Hepatocyte (in vitro differentiated cells): ENCODE measurements at regions not wholly inside any gene's neighbourhood (a gene's known extent, or its start where the extent isn't known, plus 50 kb on each side); places are given as distances from the start of the nearest gene placed in this dataset.
"Not testable (repeated sequence)": the region's sequence is repeated elsewhere in the genome, so short reads cannot be mapped to it uniquely, and the experiment has no call there.

Experiments used
- DNase-seq: peaks from one replicate; pipeline ENCODE4 v3.0.0-alpha.2; 2016; ENCODE audit warnings: low spot score
- H2AFZ ChIP-seq: fragments of 200-600 bp; sonication (generic); 2 replicates; pipeline ENCODE4 v1.6.0; 2016; ENCODE audit warnings: antibody characterized with exemption, mild to moderate bottlenecking
- H3K27ac ChIP-seq: fragments of 200-600 bp; sonication (generic); 2 replicates; pipeline ENCODE4 v1.5.1; 2016; ENCODE audit warnings: mild to moderate bottlenecking
- H3K27me3 ChIP-seq: fragments of 200-600 bp; sonication (generic); 2 replicates; pipeline ENCODE4 v1.6.1; 2016
- H3K36me3 ChIP-seq: fragments of 200-600 bp; sonication (generic); replicated peaks from 2 replicates; pipeline ENCODE4 v1.5.1; 2016; ENCODE audit warnings: low read depth; ENCODE audit not compliant: insufficient read depth
- H3K4me1 ChIP-seq: fragments of 200-600 bp; sonication (generic); 2 replicates; pipeline ENCODE4 v1.5.1; 2016; ENCODE audit warnings: mild to moderate bottlenecking, moderate library complexity; ENCODE audit not compliant: insufficient read depth
- H3K4me2 ChIP-seq: fragments of 200-600 bp; sonication (generic); 2 replicates; pipeline ENCODE4 v1.6.0; 2016
- H3K4me3 ChIP-seq: fragments of 200-600 bp; sonication (generic); 2 replicates; pipeline ENCODE4 v1.5.1; 2016; ENCODE audit warnings: mild to moderate bottlenecking
- H3K79me2 ChIP-seq: fragments of 200-600 bp; sonication (generic); 2 replicates; pipeline ENCODE4 v1.6.0; 2017; ENCODE audit warnings: mild to moderate bottlenecking
- H3K9me2 ChIP-seq: fragments of 200-600 bp; sonication (generic); replicated peaks from 2 replicates; pipeline ENCODE4 v1.6.0; 2017; ENCODE audit warnings: mild to moderate bottlenecking; ENCODE audit not compliant: insufficient read depth
- H3K9me3 ChIP-seq: fragments of 200-600 bp; sonication (generic); 2 replicates; pipeline ENCODE4 v1.5.1; 2016; ENCODE audit warnings: low read depth, mild to moderate bottlenecking
- H4K20me1 ChIP-seq: fragments of 200-600 bp; sonication (generic); 2 replicates; pipeline ENCODE4 v1.6.0; 2016; ENCODE audit warnings: mild to moderate bottlenecking; ENCODE audit not compliant: insufficient read depth, poor library complexity, severe bottlenecking
- EZH2 ChIP-seq: fragments of 200-600 bp; sonication (generic); IDR thresholded peaks from 2 replicates; pipeline ENCODE4 v1.6.1; 2016; ENCODE audit warnings: antibody characterized with exemption, mild to moderate bottlenecking, borderline replicate concordance
- EZH2phosphoT487 ChIP-seq: fragments of 200-600 bp; sonication (generic); IDR thresholded peaks from one replicate; pipeline ENCODE4 v1.6.1; 2018; ENCODE audit warnings: antibody characterized with exemption, mild to moderate bottlenecking, low read depth, moderate library complexity; ENCODE audit not compliant: unreplicated experiment, severe bottlenecking
- WGBS: methylation state at CpG from one replicate; pipeline ENCODE4 v1.1.6; 2016; ENCODE audit warnings: low lambda C conversion rate; ENCODE audit errors: missing lambda C conversion rate; 5-methylcytosine and 5-hydroxymethylcytosine counted together
- TF ChIP-seq, protein P1 (sequence below): fragments of 200-600 bp; sonication (generic); IDR thresholded peaks from 2 replicates; pipeline ENCODE4 v1.5.1; 2016; ENCODE audit warnings: antibody characterized with exemption, mild to moderate bottlenecking; ENCODE audit not compliant: poor library complexity

DNA sequence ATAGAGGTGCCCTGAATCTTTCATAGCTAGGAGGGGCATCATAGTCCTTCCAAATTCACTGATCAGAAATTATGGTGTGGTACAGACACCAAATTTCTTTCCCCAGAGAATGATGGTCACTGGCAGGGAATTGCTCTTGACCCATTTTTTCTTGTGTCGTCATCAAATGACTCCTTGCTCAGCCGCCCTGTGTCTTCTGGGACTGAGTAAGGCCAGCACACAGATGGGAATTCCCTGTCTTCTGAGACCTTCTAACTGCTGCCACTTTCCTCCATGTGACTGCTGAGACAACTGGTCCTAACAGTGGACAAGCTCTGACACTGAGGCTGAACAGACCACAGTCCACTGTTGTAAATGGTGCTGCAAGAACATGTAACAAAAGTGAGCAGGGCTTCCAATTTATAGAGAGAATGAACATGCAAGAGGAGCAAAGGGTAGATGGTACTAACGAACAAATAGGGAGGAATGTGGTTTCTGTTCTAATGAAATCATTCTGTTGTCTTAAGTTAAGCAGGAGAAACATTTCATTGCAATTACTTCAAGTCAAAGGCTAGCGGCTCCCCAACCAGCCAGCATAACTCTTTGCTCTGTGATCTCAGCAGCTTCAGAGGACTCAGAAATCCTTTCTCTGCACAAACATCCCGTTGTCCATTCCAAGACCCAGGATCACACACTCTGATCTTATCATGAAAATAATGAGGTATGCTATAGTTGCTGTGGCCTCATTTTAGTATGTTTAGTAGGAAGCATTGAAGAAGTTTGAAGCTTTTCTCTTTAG is 235.9 kb upstream of the PRSS1 start:
- Histone ChIP-seq H3K9me2 (no peaks in the 10 kb centered on the region), H3K9me3 (no peaks in the 10 kb centered on the region), H3K36me3 (no peaks in the 10 kb centered on the region), H3K4me1 (peaks cover 3% of the 10 kb centered on the region), H3K4me3 (no peak overlapping the region), H3K27me3 (no peaks in the 10 kb centered on the region), H3K27ac (no peak overlapping the region), H3K4me2 (no peak overlapping the region), H4K20me1 (no peaks in the 10 kb centered on the region), H2AFZ (no peak overlapping the region), H3K79me2 (no peaks in the 10 kb centered on the region)
- no peak for DNase-seq
- no peak for TF ChIP-seq EZH2
- TF ChIP-seq, protein P1, sequence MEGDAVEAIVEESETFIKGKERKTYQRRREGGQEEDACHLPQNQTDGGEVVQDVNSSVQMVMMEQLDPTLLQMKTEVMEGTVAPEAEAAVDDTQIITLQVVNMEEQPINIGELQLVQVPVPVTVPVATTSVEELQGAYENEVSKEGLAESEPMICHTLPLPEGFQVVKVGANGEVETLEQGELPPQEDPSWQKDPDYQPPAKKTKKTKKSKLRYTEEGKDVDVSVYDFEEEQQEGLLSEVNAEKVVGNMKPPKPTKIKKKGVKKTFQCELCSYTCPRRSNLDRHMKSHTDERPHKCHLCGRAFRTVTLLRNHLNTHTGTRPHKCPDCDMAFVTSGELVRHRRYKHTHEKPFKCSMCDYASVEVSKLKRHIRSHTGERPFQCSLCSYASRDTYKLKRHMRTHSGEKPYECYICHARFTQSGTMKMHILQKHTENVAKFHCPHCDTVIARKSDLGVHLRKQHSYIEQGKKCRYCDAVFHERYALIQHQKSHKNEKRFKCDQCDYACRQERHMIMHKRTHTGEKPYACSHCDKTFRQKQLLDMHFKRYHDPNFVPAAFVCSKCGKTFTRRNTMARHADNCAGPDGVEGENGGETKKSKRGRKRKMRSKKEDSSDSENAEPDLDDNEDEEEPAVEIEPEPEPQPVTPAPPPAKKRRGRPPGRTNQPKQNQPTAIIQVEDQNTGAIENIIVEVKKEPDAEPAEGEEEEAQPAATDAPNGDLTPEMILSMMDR, result no peak
- 66% methylated on average over 5 of the region's 5 CpGs for WGBS

DNA sequence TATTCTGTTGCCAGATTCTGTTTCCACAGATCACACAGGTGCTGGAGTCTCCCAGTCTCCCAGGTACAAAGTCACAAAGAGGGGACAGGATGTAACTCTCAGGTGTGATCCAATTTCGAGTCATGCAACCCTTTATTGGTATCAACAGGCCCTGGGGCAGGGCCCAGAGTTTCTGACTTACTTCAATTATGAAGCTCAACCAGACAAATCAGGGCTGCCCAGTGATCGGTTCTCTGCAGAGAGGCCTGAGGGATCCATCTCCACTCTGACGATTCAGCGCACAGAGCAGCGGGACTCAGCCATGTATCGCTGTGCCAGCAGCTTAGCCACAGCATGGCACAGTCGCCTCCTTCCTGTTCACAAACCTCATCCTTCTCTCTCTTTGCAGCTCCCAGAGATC is 237.5 kb upstream of the PRSS1 start:
- H3K27me3 ChIP-seq, result no peaks in the 10 kb centered on the region
- no peak overlapping the region for H3K4me3 ChIP-seq
- H3K36me3 ChIP-seq, result no peaks in the 10 kb centered on the region
- no peaks in the 10 kb centered on the region for H4K20me1 ChIP-seq
- no peak overlapping the region for H3K4me2 ChIP-seq
- peaks cover 3% of the 10 kb centered on the region for H3K4me1 ChIP-seq
- DNase-seq, result no peak
- H2AFZ ChIP-seq, result no peak overlapping the region
- H3K9me2 ChIP-seq, result no peaks in the 10 kb centered on the region
- no peak overlapping the region for H3K27ac ChIP-seq
- H3K79me2 ChIP-seq, result no peaks in the 10 kb centered on the region
- 92% methylated on average over 7 of the region's 7 CpGs for WGBS
- TF ChIP-seq EZH2phosphoT487 (no peak), EZH2 (no peak)
- TF ChIP-seq, protein P1, result no peak
- no peaks in the 10 kb centered on the region for H3K9me3 ChIP-seq

DNA sequence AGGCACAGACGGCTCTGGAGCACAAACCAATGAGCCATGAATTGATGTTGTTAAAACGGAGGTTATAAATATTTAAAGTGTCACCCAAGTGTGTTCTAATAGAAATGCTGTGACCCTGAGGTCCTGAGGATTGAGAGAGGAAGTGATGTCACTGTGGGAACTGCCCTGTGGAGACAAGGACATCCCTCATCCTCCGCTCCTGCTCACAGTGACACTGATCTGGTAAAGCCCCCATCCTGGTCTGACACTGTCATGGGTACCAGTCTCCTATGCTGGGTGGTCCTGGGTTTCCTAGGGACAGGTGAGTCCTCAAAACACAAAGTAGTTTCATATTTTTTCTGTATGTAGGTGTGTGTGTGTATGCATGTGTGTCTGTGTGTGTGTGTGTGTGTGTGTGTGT is 237.9 kb upstream of the PRSS1 start:
- no peaks in the 10 kb centered on the region for H4K20me1 ChIP-seq
- TF ChIP-seq EZH2 (no peak), EZH2phosphoT487 (no peak)
- TF ChIP-seq, protein P1, result no peak
- no peaks in the 10 kb centered on the region for H3K9me3 ChIP-seq
- H2AFZ ChIP-seq, result no peak overlapping the region
- WGBS, result 76% methylated on average over 3 of the region's 3 CpGs
- H3K27ac ChIP-seq, result no peak overlapping the region
- no peaks in the 10 kb centered on the region for H3K36me3 ChIP-seq
- H3K79me2 ChIP-seq, result no peaks in the 10 kb centered on the region
- no peaks in the 10 kb centered on the region for H3K27me3 ChIP-seq
- H3K4me3 ChIP-seq, result no peak overlapping the region
- H3K4me2 ChIP-seq, result no peak overlapping the region
- H3K9me2 ChIP-seq, result no peaks in the 10 kb centered on the region
- DNase-seq, result no peak
- H3K4me1 ChIP-seq, result peaks cover 3% of the 10 kb centered on the region

DNA sequence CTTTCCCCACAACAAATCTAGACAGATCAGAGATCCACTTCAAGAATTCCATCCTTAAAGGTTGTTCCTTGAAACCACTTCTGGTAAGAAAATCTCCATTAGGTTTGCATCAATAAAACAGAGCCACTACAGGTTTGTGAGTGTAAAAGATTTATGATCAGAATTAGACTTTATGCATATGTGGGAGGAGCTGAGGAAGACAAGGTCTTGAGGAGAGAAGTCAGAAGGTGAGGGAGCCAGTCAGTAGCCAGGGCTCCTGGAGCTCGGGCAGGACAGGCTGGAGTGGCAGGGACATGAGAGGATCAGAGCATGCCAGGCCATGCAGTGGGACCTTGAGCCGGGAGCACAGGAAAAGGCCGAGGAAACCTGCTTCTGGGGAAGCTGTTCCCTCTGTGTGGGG is 240.0 kb upstream of the PRSS1 start:
- not testable (repeated sequence) for H3K36me3 ChIP-seq, H3K9me2 ChIP-seq, H3K27ac ChIP-seq, H4K20me1 ChIP-seq, H3K9me3 ChIP-seq, H3K79me2 ChIP-seq, H3K4me3 ChIP-seq, H3K4me2 ChIP-seq, DNase-seq, H3K4me1 ChIP-seq, H3K27me3 ChIP-seq, H2AFZ ChIP-seq
- 90% methylated on average over 3 of the region's 3 CpGs for WGBS
